ENCODE measurements at regions not wholly inside any gene's neighbourhood (a gene's known extent, or its start where the extent isn't known, plus 50 kb on each side); places are given as distances from the start of the nearest gene placed in this dataset.

- Histone ChIP-seq H3K36me3 (no peaks in the 10 kb centered on the region), H3K27me3 (no peaks in the 10 kb centered on the region), H3K9me3 (peaks cover 0 to 9% of the 10 kb centered on the region in 2 donors), H3K4me3 (no peak overlapping the region), H3K4me1 (no peaks in the 10 kb centered on the region), H3K27ac (no peak overlapping the region)
- no peak for ATAC-seq
- TF ChIP-seq, protein P1, sequence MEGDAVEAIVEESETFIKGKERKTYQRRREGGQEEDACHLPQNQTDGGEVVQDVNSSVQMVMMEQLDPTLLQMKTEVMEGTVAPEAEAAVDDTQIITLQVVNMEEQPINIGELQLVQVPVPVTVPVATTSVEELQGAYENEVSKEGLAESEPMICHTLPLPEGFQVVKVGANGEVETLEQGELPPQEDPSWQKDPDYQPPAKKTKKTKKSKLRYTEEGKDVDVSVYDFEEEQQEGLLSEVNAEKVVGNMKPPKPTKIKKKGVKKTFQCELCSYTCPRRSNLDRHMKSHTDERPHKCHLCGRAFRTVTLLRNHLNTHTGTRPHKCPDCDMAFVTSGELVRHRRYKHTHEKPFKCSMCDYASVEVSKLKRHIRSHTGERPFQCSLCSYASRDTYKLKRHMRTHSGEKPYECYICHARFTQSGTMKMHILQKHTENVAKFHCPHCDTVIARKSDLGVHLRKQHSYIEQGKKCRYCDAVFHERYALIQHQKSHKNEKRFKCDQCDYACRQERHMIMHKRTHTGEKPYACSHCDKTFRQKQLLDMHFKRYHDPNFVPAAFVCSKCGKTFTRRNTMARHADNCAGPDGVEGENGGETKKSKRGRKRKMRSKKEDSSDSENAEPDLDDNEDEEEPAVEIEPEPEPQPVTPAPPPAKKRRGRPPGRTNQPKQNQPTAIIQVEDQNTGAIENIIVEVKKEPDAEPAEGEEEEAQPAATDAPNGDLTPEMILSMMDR (IDR thresholded peaks at IDR 0.05): no peak
- no peak for DNase-seq
- intact Hi-C loops (cut with DNase I): no loop called here
Observed at GRCh38 chr4:178255172-178255571, 812.9 kb upstream of the AGA start.

- H3K9me3 ChIP-seq: peaks cover 0 to 16% of the 10 kb centered on the region in 2 donors
- TF ChIP-seq, protein P1 (IDR thresholded peaks at IDR 0.05): no peak
- no peaks in the 10 kb centered on the region for H3K27me3 ChIP-seq
- H3K27ac ChIP-seq: no peak overlapping the region
- H3K4me1 ChIP-seq: no peaks in the 10 kb centered on the region
- DNase-seq: no peak
- no peak for ATAC-seq
- intact Hi-C loops (cut with DNase I): no loop called here
- H3K4me3 ChIP-seq: no peak overlapping the region
- H3K36me3 ChIP-seq: no peaks in the 10 kb centered on the region
Observed at GRCh38 chr4:178258603-178259002, 816.4 kb upstream of the AGA start.

GRCh38 chr4:178259566-178259965 is 817.3 kb upstream of the AGA start:
- Histone ChIP-seq H3K27ac (no peak overlapping the region), H3K9me3 (peaks cover 0 to 9% of the 10 kb centered on the region in 2 donors), H3K27me3 (no peaks in the 10 kb centered on the region), H3K4me1 (no peaks in the 10 kb centered on the region), H3K4me3 (no peak overlapping the region), H3K36me3 (no peaks in the 10 kb centered on the region)
- no peak for ATAC-seq
- intact Hi-C loops (cut with DNase I): no loop called here
- TF ChIP-seq, protein P1 (IDR thresholded peaks at IDR 0.05): no peak
- peak in 1 of 4 donors; percentile 3 for DNase-seq

DNA sequence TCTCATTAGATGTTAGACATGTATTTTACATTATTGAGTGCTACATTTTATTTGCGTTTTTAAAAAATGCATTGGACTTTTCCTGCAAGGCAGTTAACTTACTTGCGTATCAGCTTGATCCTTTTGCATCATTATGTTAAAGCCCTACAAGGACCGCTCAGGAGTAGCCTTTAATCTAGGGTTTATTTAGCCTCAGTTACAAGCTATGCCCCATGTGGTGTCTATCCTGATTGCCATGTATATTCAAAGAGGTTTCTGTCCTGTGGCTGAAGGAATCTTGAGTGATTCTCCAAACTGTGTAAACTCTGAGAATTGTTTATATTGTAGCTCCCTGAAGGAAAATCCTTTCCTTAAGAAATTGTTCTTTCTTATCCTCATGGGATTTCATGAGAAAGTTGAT is 821.8 kb upstream of the AGA start:
- Histone ChIP-seq H3K36me3 (no peaks in the 10 kb centered on the region), H3K4me1 (no peaks in the 10 kb centered on the region), H3K27me3 (no peaks in the 10 kb centered on the region), H3K4me3 (no peak overlapping the region), H3K27ac (no peak overlapping the region), H3K9me3 (peaks cover 0 to 11% of the 10 kb centered on the region in 2 donors)
- TF ChIP-seq, protein P1 (IDR thresholded peaks at IDR 0.05): no peak
- no peak for DNase-seq
- intact Hi-C loops (cut with DNase I): no loop called here
- ATAC-seq: no peak

DNA sequence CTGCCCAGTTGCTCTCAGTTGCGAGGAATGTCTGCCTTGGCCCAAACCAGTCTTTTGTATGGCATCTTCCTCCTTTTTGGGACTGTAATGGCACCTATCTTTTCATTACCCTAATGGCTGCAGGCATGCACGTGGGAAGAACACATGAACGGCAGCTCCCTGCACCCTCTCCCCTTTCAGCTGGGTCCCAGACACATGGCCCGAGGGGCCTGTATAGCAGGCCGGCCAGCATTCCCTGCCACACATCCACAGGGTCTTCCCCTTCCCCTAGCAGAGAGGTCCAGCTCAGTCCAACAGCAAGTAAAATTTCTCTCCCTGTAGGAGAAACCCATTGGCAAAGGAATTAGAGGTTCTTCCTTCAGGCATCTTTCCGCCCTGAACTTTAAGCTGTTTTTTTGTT is 829.1 kb upstream of the AGA start:
- TF ChIP-seq, protein P1 (IDR thresholded peaks at IDR 0.05): no peak
- no peaks in the 10 kb centered on the region for H3K36me3 ChIP-seq
- no peak overlapping the region for H3K27ac ChIP-seq
- intact Hi-C loops (cut with DNase I): no loop called here
- H3K27me3 ChIP-seq: no peaks in the 10 kb centered on the region
- no peak for ATAC-seq
- peak in 1 of 4 donors; percentile 42 for DNase-seq
- H3K4me3 ChIP-seq: no peak overlapping the region
- no peaks in the 10 kb centered on the region for H3K4me1 ChIP-seq
- H3K9me3 ChIP-seq: peaks cover 0 to 5% of the 10 kb centered on the region in 2 donors
